HEK293T (cell line): ENCODE measurements at regions not wholly inside any gene's neighbourhood (a gene's known extent, or its start where the extent isn't known, plus 50 kb on each side); places are given as distances from the start of the nearest gene placed in this dataset.

ENCODE experiments used
- BHLHE40 ChIP-seq: fragments of 450-650 bp; IDR thresholded peaks from 2 replicates; pipeline ENCODE4 v1.6.1; 2016; ENCODE audit warnings: mild to moderate bottlenecking, moderate library complexity, borderline replicate concordance
- ELF4 ChIP-seq: fragments of 450-650 bp; IDR thresholded peaks from 2 replicates; pipeline ENCODE4 v1.6.1; 2017; ENCODE audit warnings: antibody characterized with exemption
- FOXA1 ChIP-seq: fragments of 450-650 bp; IDR thresholded peaks from 2 replicates; pipeline ENCODE4 v1.6.1; 2016; ENCODE audit warnings: mild to moderate bottlenecking
- FOXM1 ChIP-seq: fragments of 450-650 bp; IDR thresholded peaks from 2 replicates; pipeline ENCODE4 v1.6.1; 2017; ENCODE audit warnings: mild to moderate bottlenecking, borderline replicate concordance
- HDGF ChIP-seq: fragments of 450-650 bp; IDR thresholded peaks from 2 replicates; pipeline ENCODE4 v1.6.1; 2017; ENCODE audit warnings: antibody characterized with exemption, borderline replicate concordance
- SP1 ChIP-seq: fragments of 450-650 bp; IDR thresholded peaks from 2 replicates; pipeline ENCODE4 v1.6.1; 2017
- SUZ12 ChIP-seq: fragments of 450-650 bp; IDR thresholded peaks from 2 replicates; pipeline ENCODE4 v1.6.1; 2016; ENCODE audit warnings: mild to moderate bottlenecking
- TARDBP ChIP-seq: fragments of 450-650 bp; IDR thresholded peaks from 2 replicates; pipeline ENCODE4 v1.6.1; 2016

DNA sequence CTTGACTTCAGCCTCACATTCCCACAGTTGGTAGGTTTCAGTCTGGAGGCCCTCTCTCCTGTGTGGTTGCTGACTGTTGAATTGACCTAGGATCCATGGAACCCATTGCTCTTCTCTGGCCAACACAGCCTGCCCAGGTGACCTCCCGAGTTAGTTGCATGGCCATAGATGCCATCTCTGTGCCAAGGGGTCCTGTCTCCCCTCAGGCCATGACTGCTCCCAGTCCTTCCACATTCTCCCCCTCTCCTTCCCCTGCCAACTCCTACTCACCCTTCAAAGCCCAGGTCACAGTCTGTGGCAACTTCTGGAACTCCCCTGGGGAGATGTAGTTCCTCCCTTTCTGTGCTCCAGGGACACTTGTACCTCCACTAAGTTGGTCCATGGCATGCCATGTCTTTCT is 67.3 kb upstream of the GRB10 start:
- TF ChIP-seq TARDBP, result no peak
- TF ChIP-seq SP1, result no peak
- no peak for TF ChIP-seq SUZ12
- TF ChIP-seq BHLHE40, result no peak
- TF ChIP-seq ELF4, result no peak
- no peak for TF ChIP-seq FOXA1
- TF ChIP-seq FOXM1, result no peak
- TF ChIP-seq HDGF, result no peak
